ENCODE measurements at regions not wholly inside any gene's neighbourhood (a gene's known extent, or its start where the extent isn't known, plus 50 kb on each side); places are given as distances from the start of the nearest gene placed in this dataset.

GRCh38 chr13:110788778-110789177 lies 75.3 kb downstream of the ING1 start:
- Histone ChIP-seq H3K4me1 (no peaks in the 10 kb centered on the region), H3K4me3 (ENCODE audit: low read depth, low read length) (no peak overlapping the region), H3K36me3 (ENCODE audit: control insufficient read depth, insufficient read depth, low read length) (no peaks in the 10 kb centered on the region), H3K9me3 (peaks cover 21% of the 10 kb centered on the region), H3K27me3 (replicated peaks; ENCODE audit: control insufficient read depth, insufficient read depth, low read length) (no peaks in the 10 kb centered on the region)
- no peak for TF ChIP-seq CTCF (IDR thresholded peaks at IDR 0.05; ENCODE audit: insufficient read depth in 1 of 2, low read depth in 1 of 2, low read length in 1 of 2, severe bottlenecking in 1 of 2, unreplicated experiment in 1 of 2)
- CTCF ChIA-PET = no interaction called here
- no peak overlapping the region for H3K27ac Mint-ChIP-seq (ENCODE audit: unreplicated experiment)
- H3K27me3 Mint-ChIP-seq (ENCODE audit: insufficient read depth, unreplicated experiment) = peaks cover 9% of the 10 kb centered on the region
- no peak for DNase-seq
- peaks cover 19% of the 10 kb centered on the region for H3K9me3 Mint-ChIP-seq (ENCODE audit: unreplicated experiment)
- H3K4me3 Mint-ChIP-seq (ENCODE audit: unreplicated experiment) = no peak overlapping the region
- POLR2A ChIA-PET = no interaction called here
- H3K4me1 Mint-ChIP-seq (ENCODE audit: low read depth, unreplicated experiment) = no peaks in the 10 kb centered on the region
- intact Hi-C loops (cut with micrococcal nuclease; ENCODE audit: unreplicated experiment) = no loop called here
- no TSS peak for BruUV-seq (replicated peaks)
- no peaks in the 10 kb centered on the region for H3K36me3 Mint-ChIP-seq (ENCODE audit: insufficient read depth, unreplicated experiment)

- POLR2A ChIA-PET = no interaction called here
- Histone ChIP-seq H3K27me3 (replicated peaks; ENCODE audit: control insufficient read depth, insufficient read depth, low read length) (no peaks in the 10 kb centered on the region), H3K4me3 (ENCODE audit: low read depth, low read length) (no peak overlapping the region), H3K4me1 (no peaks in the 10 kb centered on the region), H3K9me3 (peaks cover 24% of the 10 kb centered on the region), H3K36me3 (ENCODE audit: control insufficient read depth, insufficient read depth, low read length) (no peaks in the 10 kb centered on the region)
- Mint-ChIP-seq H3K9me3 (ENCODE audit: unreplicated experiment) (peaks cover 19% of the 10 kb centered on the region), H3K36me3 (ENCODE audit: insufficient read depth, unreplicated experiment) (no peaks in the 10 kb centered on the region), H3K27me3 (ENCODE audit: insufficient read depth, unreplicated experiment) (peaks cover 13% of the 10 kb centered on the region), H3K27ac (ENCODE audit: unreplicated experiment) (no peak overlapping the region), H3K4me1 (ENCODE audit: low read depth, unreplicated experiment) (no peaks in the 10 kb centered on the region), H3K4me3 (ENCODE audit: unreplicated experiment) (no peak overlapping the region)
- TF ChIP-seq CTCF (IDR thresholded peaks at IDR 0.05; ENCODE audit: insufficient read depth in 1 of 2, low read depth in 1 of 2, low read length in 1 of 2, severe bottlenecking in 1 of 2, unreplicated experiment in 1 of 2) = no peak
- DNase-seq = no peak
- intact Hi-C loops (cut with micrococcal nuclease; ENCODE audit: unreplicated experiment) = no loop called here
- no TSS peak for BruUV-seq (replicated peaks)
- CTCF ChIA-PET = no interaction called here
Observed at GRCh38 chr13:110789871-110790270, 76.4 kb downstream of the ING1 start.

- POLR2A ChIA-PET = no interaction called here
- no peak overlapping the region for H3K4me3 Mint-ChIP-seq (ENCODE audit: unreplicated experiment)
Observed at GRCh38 chr13:110790371-110790770, 76.9 kb downstream of the ING1 start.

More at GRCh38 chr13:110790371-110790770, 76.9 kb downstream of the ING1 start:
- intact Hi-C loops (cut with micrococcal nuclease; ENCODE audit: unreplicated experiment) = no loop called here
- Histone ChIP-seq H3K9me3 (peaks cover 24% of the 10 kb centered on the region), H3K4me3 (ENCODE audit: low read depth, low read length) (no peak overlapping the region), H3K4me1 (no peaks in the 10 kb centered on the region), H3K27me3 (replicated peaks; ENCODE audit: control insufficient read depth, insufficient read depth, low read length) (no peaks in the 10 kb centered on the region), H3K36me3 (ENCODE audit: control insufficient read depth, insufficient read depth, low read length) (no peaks in the 10 kb centered on the region)
- no peak for TF ChIP-seq CTCF (IDR thresholded peaks at IDR 0.05; ENCODE audit: insufficient read depth in 1 of 2, low read depth in 1 of 2, low read length in 1 of 2, severe bottlenecking in 1 of 2, unreplicated experiment in 1 of 2)
- no peaks in the 10 kb centered on the region for H3K4me1 Mint-ChIP-seq (ENCODE audit: low read depth, unreplicated experiment)
- H3K27me3 Mint-ChIP-seq (ENCODE audit: insufficient read depth, unreplicated experiment) = peaks cover 16% of the 10 kb centered on the region
- H3K9me3 Mint-ChIP-seq (ENCODE audit: unreplicated experiment) = peaks cover 19% of the 10 kb centered on the region
- CTCF ChIA-PET = no interaction called here
- BruUV-seq (replicated peaks) = no TSS peak
- H3K27ac Mint-ChIP-seq (ENCODE audit: unreplicated experiment) = no peak overlapping the region
- no peaks in the 10 kb centered on the region for H3K36me3 Mint-ChIP-seq (ENCODE audit: insufficient read depth, unreplicated experiment)
- no peak for DNase-seq
